Neural progenitor cell (in vitro differentiated cells): ENCODE measurements at regions not wholly inside any gene's neighbourhood (a gene's known extent, or its start where the extent isn't known, plus 50 kb on each side); places are given as distances from the start of the nearest gene placed in this dataset.

Source experiments
- DNase-seq: peaks from one replicate; pipeline ENCODE4 v3.0.0-alpha.2; 2016; ENCODE audit warnings: low spot score
- H2AFZ ChIP-seq: fragments of 200-600 bp; sonication (generic); replicated peaks from 2 replicates; pipeline ENCODE4 v1.6.1; 2016; ENCODE audit warnings: antibody characterized with exemption
- H3F3A ChIP-seq: fragments of 200-600 bp; sonication (generic); 2 replicates; pipeline ENCODE4 v1.6.1; 2016; ENCODE audit warnings: antibody characterized with exemption, low read depth
- H3K27ac ChIP-seq: fragments of 200-600 bp; sonication (generic); 2 replicates; pipeline ENCODE4 v1.5.1; 2016; ENCODE audit warnings: mild to moderate bottlenecking
- H3K27me3 ChIP-seq: fragments of 200-600 bp; sonication (generic); 2 replicates; pipeline ENCODE4 v1.6.1; 2016; ENCODE audit warnings: mild to moderate bottlenecking, moderate library complexity
- H3K36me3 ChIP-seq: fragments of 200-600 bp; sonication (generic); 2 replicates; pipeline ENCODE4 v1.5.1; 2016
- H3K4me1 ChIP-seq: fragments of 200-600 bp; sonication (generic); 2 replicates; pipeline ENCODE4 v1.6.1; 2016; ENCODE audit warnings: mixed run types
- H3K4me2 ChIP-seq: fragments of 200-600 bp; sonication (generic); 2 replicates; pipeline ENCODE4 v1.6.1; 2016
- H3K4me3 ChIP-seq: fragments of 200-600 bp; sonication (generic); 2 replicates; pipeline ENCODE4 v1.5.1; 2016
- H3K79me2 ChIP-seq: fragments of 200-600 bp; sonication (generic); 2 replicates; pipeline ENCODE4 v1.6.1; 2016; ENCODE audit warnings: low read depth
- H3K9ac ChIP-seq: fragments of 200-600 bp; sonication (generic); 2 replicates; pipeline ENCODE4 v1.6.1; 2016
- H3K9me3 ChIP-seq: fragments of 200-600 bp; sonication (generic); 2 replicates; pipeline ENCODE4 v1.5.1; 2016; ENCODE audit warnings: low read depth
- H4K20me1 ChIP-seq: fragments of 200-600 bp; sonication (generic); 2 replicates; pipeline ENCODE4 v1.6.1; 2016; ENCODE audit warnings: low read depth
- H3K27ac Mint-ChIP-seq: 3 replicates; pipeline ENCODE4 v1.8.0; 2021; ENCODE audit warnings: mixed read lengths
- H3K27me3 Mint-ChIP-seq: 2 replicates; pipeline ENCODE4 v1.8.0; 2022; ENCODE audit warnings: low read depth, mild to moderate bottlenecking, inconsistent platforms, moderate library complexity, mixed read lengths; ENCODE audit not compliant: insufficient read depth
- H3K36me3 Mint-ChIP-seq: 3 replicates; pipeline ENCODE4 v1.8.0; 2021; ENCODE audit warnings: mixed read lengths
- H3K4me1 Mint-ChIP-seq: 3 replicates; pipeline ENCODE4 v1.8.0; 2021; ENCODE audit warnings: mixed read lengths
- H3K4me3 Mint-ChIP-seq: 3 replicates; pipeline ENCODE4 v1.8.0; 2021; ENCODE audit warnings: mild to moderate bottlenecking, moderate library complexity, mixed read lengths
- H3K9me3 Mint-ChIP-seq: 3 replicates; pipeline ENCODE4 v1.8.0; 2020; ENCODE audit warnings: mixed read lengths
- EZH2 ChIP-seq: fragments of 200-600 bp; sonication (generic); IDR thresholded peaks from 2 replicates; pipeline ENCODE4 v1.6.1; 2017; ENCODE audit warnings: antibody characterized with exemption, mild to moderate bottlenecking, moderate library complexity
- EZH2phosphoT487 ChIP-seq: fragments of 200-600 bp; sonication (generic); IDR thresholded peaks from 2 replicates; pipeline ENCODE4 v1.6.1; 2017; ENCODE audit warnings: antibody characterized with exemption
- TF ChIP-seq, protein P1 (sequence below): fragments of 200-600 bp; sonication (generic); IDR thresholded peaks from 2 replicates; pipeline ENCODE4 v1.5.1; 2017; ENCODE audit warnings: antibody characterized with exemption, mild to moderate bottlenecking

GRCh38 chr5:175088963-175089362 lies 355.0 kb downstream of the DRD1 start:
- Histone ChIP-seq H3K4me1 (no peaks in the 10 kb centered on the region), H3K27me3 (no peaks in the 10 kb centered on the region), H3F3A (no peaks in the 10 kb centered on the region), H3K79me2 (no peaks in the 10 kb centered on the region), H3K4me3 (no peak overlapping the region), H3K36me3 (no peaks in the 10 kb centered on the region), H2AFZ (no peak overlapping the region), H3K27ac (no peak overlapping the region), H3K9ac (no peak overlapping the region), H3K4me2 (no peak overlapping the region), H3K9me3 (no peaks in the 10 kb centered on the region), H4K20me1 (no peaks in the 10 kb centered on the region)
- peaks cover 3% of the 10 kb centered on the region for H3K27me3 Mint-ChIP-seq
- no peak for DNase-seq
- no peak overlapping the region for H3K27ac Mint-ChIP-seq
- H3K9me3 Mint-ChIP-seq: no peaks in the 10 kb centered on the region
- H3K36me3 Mint-ChIP-seq: no peaks in the 10 kb centered on the region
- H3K4me1 Mint-ChIP-seq: no peaks in the 10 kb centered on the region
- H3K4me3 Mint-ChIP-seq: no peak overlapping the region
- TF ChIP-seq EZH2phosphoT487 (no peak), EZH2 (no peak)
- TF ChIP-seq, protein P1, sequence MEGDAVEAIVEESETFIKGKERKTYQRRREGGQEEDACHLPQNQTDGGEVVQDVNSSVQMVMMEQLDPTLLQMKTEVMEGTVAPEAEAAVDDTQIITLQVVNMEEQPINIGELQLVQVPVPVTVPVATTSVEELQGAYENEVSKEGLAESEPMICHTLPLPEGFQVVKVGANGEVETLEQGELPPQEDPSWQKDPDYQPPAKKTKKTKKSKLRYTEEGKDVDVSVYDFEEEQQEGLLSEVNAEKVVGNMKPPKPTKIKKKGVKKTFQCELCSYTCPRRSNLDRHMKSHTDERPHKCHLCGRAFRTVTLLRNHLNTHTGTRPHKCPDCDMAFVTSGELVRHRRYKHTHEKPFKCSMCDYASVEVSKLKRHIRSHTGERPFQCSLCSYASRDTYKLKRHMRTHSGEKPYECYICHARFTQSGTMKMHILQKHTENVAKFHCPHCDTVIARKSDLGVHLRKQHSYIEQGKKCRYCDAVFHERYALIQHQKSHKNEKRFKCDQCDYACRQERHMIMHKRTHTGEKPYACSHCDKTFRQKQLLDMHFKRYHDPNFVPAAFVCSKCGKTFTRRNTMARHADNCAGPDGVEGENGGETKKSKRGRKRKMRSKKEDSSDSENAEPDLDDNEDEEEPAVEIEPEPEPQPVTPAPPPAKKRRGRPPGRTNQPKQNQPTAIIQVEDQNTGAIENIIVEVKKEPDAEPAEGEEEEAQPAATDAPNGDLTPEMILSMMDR: no peak

GRCh38 chr5:175082866-175083590 lies 358.6 kb downstream of the MSX2 start:
- no peak overlapping the region for H3K4me3 Mint-ChIP-seq
- no peaks in the 10 kb centered on the region for H3F3A ChIP-seq
- H3K36me3 Mint-ChIP-seq: no peaks in the 10 kb centered on the region
- no peak overlapping the region for H3K4me2 ChIP-seq
- TF ChIP-seq, protein P1: no peak
- TF ChIP-seq EZH2phosphoT487: no peak
- no peak for TF ChIP-seq EZH2
- H3K4me3 ChIP-seq: no peak overlapping the region
- no peaks in the 10 kb centered on the region for H4K20me1 ChIP-seq
- H3K9ac ChIP-seq: no peak overlapping the region
- no peaks in the 10 kb centered on the region for H3K79me2 ChIP-seq
- H3K27me3 Mint-ChIP-seq: no peaks in the 10 kb centered on the region
- DNase-seq: no peak
- H3K4me1 ChIP-seq: no peaks in the 10 kb centered on the region
- no peaks in the 10 kb centered on the region for H3K36me3 ChIP-seq
- no peak overlapping the region for H2AFZ ChIP-seq
- no peak overlapping the region for H3K27ac Mint-ChIP-seq
- no peak overlapping the region for H3K27ac ChIP-seq
- no peaks in the 10 kb centered on the region for H3K9me3 Mint-ChIP-seq
- no peaks in the 10 kb centered on the region for H3K4me1 Mint-ChIP-seq
- no peaks in the 10 kb centered on the region for H3K27me3 ChIP-seq
- no peaks in the 10 kb centered on the region for H3K9me3 ChIP-seq

GRCh38 chr5:175082346-175082745 lies 358.0 kb downstream of the MSX2 start:
- Histone ChIP-seq H3K4me3 (no peak overlapping the region), H3K79me2 (no peaks in the 10 kb centered on the region), H3K4me2 (no peak overlapping the region), H3K36me3 (no peaks in the 10 kb centered on the region), H2AFZ (no peak overlapping the region), H3K4me1 (no peaks in the 10 kb centered on the region), H3K9me3 (no peaks in the 10 kb centered on the region), H3K9ac (no peak overlapping the region), H4K20me1 (no peaks in the 10 kb centered on the region), H3F3A (no peaks in the 10 kb centered on the region), H3K27me3 (no peaks in the 10 kb centered on the region), H3K27ac (no peak overlapping the region)
- DNase-seq: no peak
- H3K4me3 Mint-ChIP-seq: no peak overlapping the region
- no peak overlapping the region for H3K27ac Mint-ChIP-seq
- no peaks in the 10 kb centered on the region for H3K27me3 Mint-ChIP-seq
- H3K4me1 Mint-ChIP-seq: no peaks in the 10 kb centered on the region
- H3K36me3 Mint-ChIP-seq: no peaks in the 10 kb centered on the region
- TF ChIP-seq EZH2phosphoT487: no peak
- TF ChIP-seq, protein P1: no peak
- no peak for TF ChIP-seq EZH2
- no peaks in the 10 kb centered on the region for H3K9me3 Mint-ChIP-seq
